K562 (cell line): ENCODE measurements at regions not wholly inside any gene's neighbourhood (a gene's known extent, or its start where the extent isn't known, plus 50 kb on each side); places are given as distances from the start of the nearest gene placed in this dataset.

ENCODE experiments used
- ATAC-seq: fragments of 200-7000 bp; cut with Tn5 transposase; 3 replicates; pipeline ENCODE4 v1.9.1; 2020; ENCODE audit warnings: moderate library complexity
- BruUV-seq: library from RNA; stranded (reverse); fragments of 400-500 nt; replicated peaks from 2 replicates; lab custom pipeline; 2021; lab: Mats Ljungman, UMichigan
- CTCF ChIA-PET: fragments of 300-600 bp; formaldehyde crosslinking; extraction: SDS; loops from one replicate; lab custom pipeline; 2021; ENCODE audit warnings: low intra/inter-chr PET ratio; lab: Yijun Ruan, JAX
- POLR2A ChIA-PET: fragments of 300-600, 350-650 bp; sonication (Branson Sonifier 250); formaldehyde crosslinking; extraction: SDS; loops from one replicate; lab custom pipeline; 2021; ENCODE audit warnings: antibody characterized with exemption, inconsistent platforms; lab: Yijun Ruan, JAX
- DNase-seq, 4 experiments: peaks; one replicate each; pipeline versions ENCODE4 v3.0.0 to v3.0.0-alpha.2; 2011 to 2018; ENCODE audit warnings: low spot score in 3 of 4, mixed read lengths in 3 of 4; ENCODE audit errors: extremely low read depth in 1 of 4
- FAIRE-seq: peaks from 2 replicates; lab custom pipeline; 2011; peaks lifted over from hg19 to GRCh38; lab: Jason Lieb, UNC
- H2AFZ ChIP-seq: 2 replicates; pipeline ENCODE4 v1.6.0; 2011; ENCODE audit warnings: low read depth, low read length, control low read depth, inconsistent platforms
- H3K27ac ChIP-seq: fragments of 200-600 bp; 3 replicates; pipeline ENCODE4 v1.8.0; 2011; ENCODE audit warnings: low read depth, mild to moderate bottlenecking, control low read depth, inconsistent platforms, low read length, moderate library complexity, mixed read lengths; ENCODE audit errors: extremely low read depth
- H3K27me3 ChIP-seq, 2 experiments: fragments of 300-600 bp in 1 of 2; 2 replicates in 1 of 2; 3 replicates in 1 of 2; pipeline versions ENCODE4 v1.6.0 to v1.8.0; 2011; ENCODE audit warnings: inconsistent platforms in 2 of 2, low read length in 2 of 2, mild to moderate bottlenecking in 1 of 2, mixed read lengths in 1 of 2, moderate library complexity in 1 of 2; ENCODE audit not compliant: control insufficient read depth in 2 of 2, insufficient read depth in 2 of 2
- H3K36me3 ChIP-seq: fragments of 300-600 bp; 3 replicates; pipeline ENCODE4 v1.8.0; 2011; ENCODE audit warnings: mild to moderate bottlenecking, low read length, inconsistent platforms; ENCODE audit not compliant: control insufficient read depth, insufficient read depth
- H3K4me1 ChIP-seq, 2 experiments: fragments of 200-600 bp in 1 of 2; replicated peaks in 1 of 2; 2 replicates in 1 of 2; 3 replicates in 1 of 2; pipeline versions ENCODE4 v1.5.1 to v1.8.0; 2011; ENCODE audit warnings: inconsistent platforms in 2 of 2, low read length in 2 of 2, mild to moderate bottlenecking in 1 of 2, mixed read lengths in 1 of 2, moderate library complexity in 1 of 2; ENCODE audit not compliant: control insufficient read depth in 2 of 2, insufficient read depth in 2 of 2
- H3K4me2 ChIP-seq: 2 replicates; pipeline ENCODE4 v1.6.1; 2011; ENCODE audit warnings: low read length, control low read depth, inconsistent platforms, mixed read lengths; ENCODE audit not compliant: insufficient read depth
- H3K4me3 ChIP-seq: fragments of 200-600 bp; sonication (generic), shearing (Covaris generic); 2 replicates; pipeline ENCODE4 v1.5.1; 2016; ENCODE audit warnings: control low read depth, inconsistent platforms
- H3K79me2 ChIP-seq: fragments of 200-600 bp; 3 replicates; pipeline ENCODE4 v1.8.0; 2011; ENCODE audit warnings: low read length, inconsistent platforms; ENCODE audit not compliant: control insufficient read depth, insufficient read depth
- H3K9ac ChIP-seq, 2 experiments: 2 replicates each; pipeline versions ENCODE4 v1.6.0 to v1.6.1; 2011; ENCODE audit warnings: low read depth in 2 of 2, low read length in 2 of 2, control low read depth in 1 of 2, inconsistent platforms in 1 of 2, mild to moderate bottlenecking in 1 of 2, mixed read lengths in 1 of 2; ENCODE audit not compliant: insufficient read depth in 1 of 2
- H3K9me1 ChIP-seq: one replicate; pipeline ENCODE4 v1.6.0; 2011; ENCODE audit warnings: inconsistent platforms, mild to moderate bottlenecking, low read length, moderate library complexity; ENCODE audit not compliant: control insufficient read depth, insufficient read depth
- H3K9me3 ChIP-seq: replicated peaks from 2 replicates; pipeline ENCODE4 v1.5.1; 2011; ENCODE audit warnings: low read depth, low read length, inconsistent platforms; ENCODE audit not compliant: control insufficient read depth, insufficient read depth
- H4K20me1 ChIP-seq: replicated peaks from 2 replicates; pipeline ENCODE4 v1.6.1; 2011; ENCODE audit warnings: low read length, inconsistent platforms, mixed read lengths; ENCODE audit not compliant: control insufficient read depth, insufficient read depth
- PCBP2 ChIP-seq: fragments of 200-400 bp; formaldehyde crosslinking; IDR thresholded peaks from 2 replicates; pipeline ENCODE4 v1.6.1; 2018; ENCODE audit warnings: low read length, low read depth, mild to moderate bottlenecking, moderate library complexity; ENCODE audit not compliant: poor library complexity, severe bottlenecking
- SFPQ ChIP-seq: fragments of 200-400 bp; formaldehyde crosslinking; IDR thresholded peaks from 2 replicates; pipeline ENCODE4 v1.6.1; 2017; ENCODE audit warnings: mild to moderate bottlenecking, low read depth, low read length, moderate library complexity
- SMAD3 ChIP-seq: fragments of 450-650 bp; formaldehyde crosslinking; conservative IDR thresholded peaks from 2 replicates; pipeline ENCODE4 v1.4.0; 2020; ENCODE audit warnings: mild to moderate bottlenecking
- ZNF695 ChIP-seq: fragments of 450-650 bp; formaldehyde crosslinking; IDR thresholded peaks from 2 replicates; pipeline ENCODE4 v1.4.0; 2020; ENCODE audit warnings: mild to moderate bottlenecking, moderate library complexity
- ZNF780A ChIP-seq: fragments of 250-450 bp; sonication (Bioruptor Pico); IDR thresholded peaks from 2 replicates; pipeline ENCODE4 v1.5.0; 2021; ENCODE audit warnings: mild to moderate bottlenecking
- WGBS: fragments of 100-300 bp; shearing (Covaris generic); methylation state at CpG from one replicate; pipeline ENCODE4 v1.1.6; 2016; ENCODE audit warnings: low coverage, mixed read lengths; ENCODE audit not compliant: insufficient coverage; ENCODE audit errors: missing lambda C conversion rate; 5-methylcytosine and 5-hydroxymethylcytosine counted together
- in situ Hi-C: fragments of 300-500 bp; cut with MboI; formaldehyde crosslinking; loops from 4 replicates; pipeline ENCODE4 v1.15.0; 2018; ENCODE audit warnings: inconsistent platforms, mixed read lengths
- intact Hi-C: fragments of 100-400 bp; cut with micrococcal nuclease; formaldehyde crosslinking; loops from 2 replicates; pipeline ENCODE4 v1.14.2; 2022

- TF ChIP-seq SFPQ: no peak
Measured at GRCh38 chr10:78472551-78472890, 438.9 kb downstream of the RPS24 start (continued).

- ATAC-seq (no peak), DNase-seq (peak in 1 of 4 experiments; percentile 3), FAIRE-seq (no peak)
- 0% methylated on average over 7 of the region's 7 CpGs for WGBS
- Histone ChIP-seq H3K9me3 (no peaks in the 10 kb centered on the region), H3K27ac (no peak overlapping the region), H3K36me3 (no peaks in the 10 kb centered on the region), H2AFZ (no peak overlapping the region), H3K4me2 (no peak overlapping the region), H3K27me3 (peaks cover 12 to 50% of the 10 kb centered on the region in 2 experiments; a peak in 4 of 5 replicates), H3K4me1 (no peaks in the 10 kb centered on the region), H4K20me1 (peaks cover 15% of the 10 kb centered on the region; the same call in 1 of the 2 replicates), H3K79me2 (no peaks in the 10 kb centered on the region), H3K4me3 (no peak overlapping the region), H3K9ac (no peak overlapping the region), H3K9me1 (peaks cover 4% of the 10 kb centered on the region)
- in situ Hi-C loops (no loop called here), intact Hi-C loops (no loop called here)
- CTCF ChIA-PET: no interaction called here
- no TSS peak for BruUV-seq
- TF ChIP-seq ZNF780A (CRISPR knock-in tag) (no peak), PCBP2 (no peak), ZNF695 (no peak), SMAD3 (CRISPR knock-in tag) (no peak)
- POLR2A ChIA-PET: interaction anchor here (1.2 kb wide), 1 partner anchor 9 kb away, joined by 3 read pairs; no protein-coding TSS in a partner anchor
Measured at GRCh38 chr10:78473006-78473405, 439.3 kb downstream of the RPS24 start.
